Amniotic epithelial cell (primary cell): ENCODE measurements at regions not wholly inside any gene's neighbourhood (a gene's known extent, or its start where the extent isn't known, plus 50 kb on each side); places are given as distances from the start of the nearest gene placed in this dataset.
A peak's percentile ranks its signal among the peaks of the same experiment; 100 is the strongest.
"Not testable (repeated sequence)": the region's sequence is repeated elsewhere in the genome, so short reads cannot be mapped to it uniquely, and the experiment has no call there.

Experiments used
- DNase-seq: peaks from one replicate; pipeline ENCODE4 v3.0.0-alpha.2; 2010; ENCODE audit warnings: low read depth

DNA sequence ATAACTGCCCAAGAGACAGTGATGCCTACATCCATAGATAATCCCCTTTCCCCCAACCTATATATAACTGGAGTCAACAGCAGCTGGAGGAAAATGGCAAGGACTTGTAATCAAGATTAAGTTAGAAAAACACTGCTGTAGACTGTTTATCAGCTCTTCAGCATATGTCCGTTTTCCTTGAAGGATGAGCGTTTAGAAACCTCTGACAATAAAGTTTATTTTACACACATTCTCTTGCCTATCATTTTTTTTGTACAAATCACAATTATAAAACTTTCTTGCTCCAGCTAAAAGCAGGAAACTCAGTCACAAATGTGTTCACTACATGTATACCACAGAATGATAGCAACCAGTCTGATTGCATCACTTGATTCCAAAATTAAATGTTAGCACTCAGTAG is 50.8 kb downstream of the PPIAL4G start:
- DNase-seq, result not testable (repeated sequence)

DNA sequence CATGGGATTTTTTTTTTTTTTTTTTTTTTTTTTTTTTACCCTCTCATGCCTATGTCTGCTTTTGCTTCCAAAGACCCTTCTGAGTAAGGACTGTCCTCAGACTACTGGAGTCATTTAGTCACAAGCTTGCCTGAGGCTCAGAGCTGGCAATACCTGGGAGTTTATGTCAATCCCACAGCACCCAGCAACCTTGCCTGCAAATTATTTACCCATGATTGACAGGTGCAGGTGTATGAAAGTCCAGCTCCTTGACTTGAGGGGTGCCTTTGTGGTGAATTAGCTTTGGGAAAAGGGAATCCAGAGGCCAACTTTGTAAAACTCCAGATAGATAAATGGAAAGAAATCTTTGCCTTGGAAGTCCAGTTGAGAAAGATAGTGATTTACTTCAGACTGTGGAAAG is 53.2 kb downstream of the PPIAL4G start:
- DNase-seq, result not testable (repeated sequence)

DNA sequence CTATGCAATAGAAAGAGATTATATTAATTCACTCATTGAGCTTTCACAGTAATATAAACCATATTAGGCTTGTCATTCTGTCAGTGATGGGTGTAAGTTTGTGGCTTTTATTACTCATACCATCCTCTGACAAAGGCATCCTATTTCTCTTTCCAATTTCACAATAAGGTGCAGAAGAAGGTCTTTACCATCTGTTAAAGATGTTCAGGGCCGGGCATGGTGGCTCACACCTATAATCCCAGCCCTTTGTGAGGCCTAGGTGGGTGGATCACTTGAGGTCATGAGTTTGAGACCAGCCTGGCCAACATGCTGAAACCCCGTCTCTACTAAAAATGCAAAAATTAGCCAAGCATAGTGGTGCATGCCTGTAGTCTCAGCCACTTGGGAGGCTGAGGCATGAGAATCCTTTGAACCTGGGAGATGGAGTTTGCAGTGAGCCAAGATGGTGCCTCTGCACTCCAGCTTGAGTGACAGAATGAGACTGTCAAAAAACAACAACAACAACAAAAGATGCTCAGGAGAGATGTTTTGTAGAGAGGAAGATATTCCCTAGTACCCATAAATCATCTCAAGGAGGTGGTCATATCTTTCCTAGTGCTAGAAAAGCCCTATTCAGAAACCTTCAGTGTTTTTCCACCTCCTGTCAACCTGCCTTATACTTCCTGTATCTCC is 56.0 kb downstream of the PPIAL4G start:
- DNase-seq, result peak; percentile 55

DNA sequence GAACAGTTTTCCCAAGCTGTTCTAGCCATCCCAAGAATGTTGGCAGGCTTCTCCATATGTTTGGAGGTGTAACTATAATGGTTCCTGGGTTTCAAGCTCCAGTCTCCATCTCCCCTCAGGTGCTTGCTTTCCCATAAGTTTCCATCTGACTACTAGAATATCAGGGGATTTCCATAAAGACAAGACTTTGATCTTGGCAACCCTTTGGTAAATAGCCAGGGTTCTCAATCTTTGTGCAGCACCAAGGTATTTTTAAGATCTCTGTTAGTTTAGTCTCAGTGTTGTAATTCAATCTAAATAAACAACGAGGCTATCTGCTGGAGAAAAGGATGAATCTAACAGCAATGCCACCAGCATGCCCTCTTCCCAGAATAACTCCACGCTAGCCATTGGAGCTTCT is 56.7 kb downstream of the PPIAL4G start:
- not testable (repeated sequence) for DNase-seq

DNA sequence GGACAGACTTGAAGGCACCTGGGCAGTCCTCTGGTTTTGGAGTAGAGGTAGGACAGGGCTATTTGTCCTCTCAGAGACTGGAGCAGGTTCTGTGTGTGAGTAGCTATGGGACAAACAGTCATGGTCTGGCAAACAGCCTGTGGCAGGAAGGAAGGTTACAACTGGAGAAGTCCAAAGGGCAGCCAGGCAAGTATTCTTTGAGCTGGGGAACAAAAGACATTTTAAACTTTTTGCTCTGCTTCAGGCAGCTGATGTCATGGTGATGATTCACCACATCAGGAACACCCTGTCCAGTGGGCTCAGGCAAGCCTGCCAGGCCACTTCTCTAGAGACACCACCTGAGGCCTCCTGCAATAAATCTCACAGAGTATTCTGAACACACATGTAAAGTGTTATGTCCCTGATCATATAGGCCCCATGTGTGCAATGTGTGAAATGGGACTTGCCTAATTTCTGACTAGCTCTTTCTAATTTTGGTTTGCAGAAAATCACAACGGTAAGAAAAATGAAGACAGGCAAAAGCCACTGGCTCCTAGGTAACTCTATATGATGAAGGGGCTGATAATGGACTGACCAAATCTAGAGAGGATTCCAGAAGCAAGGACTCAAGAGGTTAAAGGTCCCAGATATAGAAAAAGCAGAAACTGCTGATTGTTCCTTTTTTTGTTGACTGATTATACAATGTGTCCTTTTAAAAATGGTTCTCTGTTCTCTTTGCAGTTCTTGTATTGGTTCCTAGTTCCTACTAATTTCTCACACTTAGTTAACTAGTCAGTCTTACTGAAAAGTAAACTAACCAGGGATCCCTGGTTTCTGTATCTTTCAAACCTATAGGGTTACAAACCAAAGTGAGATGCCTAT is 58.7 kb downstream of the PPIAL4G start:
- DNase-seq, result peak; percentile 40

DNA sequence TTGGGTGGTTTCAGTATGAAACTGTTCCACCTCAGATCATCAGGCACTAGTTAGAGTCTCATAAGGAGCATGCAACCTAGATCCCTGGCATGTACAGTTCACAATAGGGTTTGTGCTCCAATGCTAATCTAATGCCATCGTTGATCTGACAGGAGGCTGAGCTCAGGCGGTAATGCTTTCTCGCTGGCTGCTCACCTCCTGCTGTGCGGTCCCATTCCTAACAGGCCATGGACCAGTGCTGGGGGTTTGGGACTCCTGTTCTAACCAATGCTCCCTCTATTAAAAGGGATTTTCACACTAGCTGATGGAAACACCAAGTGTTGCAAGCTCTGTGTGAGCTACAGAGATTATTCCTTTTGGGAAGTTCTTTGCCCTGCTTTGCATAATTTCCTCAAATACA is 60.2 kb downstream of the PPIAL4G start:
- DNase-seq, result not testable (repeated sequence)

DNA sequence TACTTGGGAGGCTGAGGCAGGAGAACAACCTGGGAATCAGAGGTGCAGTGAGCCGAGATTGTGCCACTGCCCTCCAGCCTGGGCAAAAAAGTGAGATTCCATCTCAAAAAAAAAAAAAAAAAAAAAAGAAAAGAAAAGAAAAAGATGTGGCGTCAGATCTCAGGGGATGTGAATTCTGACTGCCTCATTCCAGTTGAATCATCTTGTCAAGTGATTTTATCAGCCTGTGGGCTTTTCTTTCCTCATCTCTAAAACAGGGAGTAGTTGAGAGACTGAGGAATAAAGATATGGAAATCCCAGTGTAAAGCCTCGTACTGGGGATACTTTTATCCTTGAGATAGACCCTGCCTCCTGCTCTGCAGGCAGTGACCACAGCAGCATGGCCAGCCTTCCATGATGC is 65.9 kb downstream of the PPIAL4G start:
- peak; percentile 78 for DNase-seq

DNA sequence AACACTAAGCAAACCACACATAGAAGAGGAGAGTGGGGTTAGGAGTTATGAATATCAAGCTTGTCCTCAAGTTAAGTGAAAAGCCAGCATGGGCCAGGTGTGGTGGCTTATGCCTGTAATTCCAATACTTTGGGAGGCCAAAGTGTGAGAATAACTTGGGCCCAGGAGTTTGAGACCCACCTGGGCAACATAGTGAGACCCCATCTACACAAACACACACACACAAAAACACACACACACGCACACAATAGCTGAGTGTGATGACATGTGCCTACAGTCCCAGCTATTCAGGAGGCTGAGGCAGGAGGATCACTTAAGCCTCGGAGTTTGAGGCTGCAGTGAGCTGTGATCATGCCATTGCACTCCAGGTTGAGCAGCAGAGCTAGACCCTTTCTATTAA is 69.7 kb downstream of the PPIAL4G start:
- not testable (repeated sequence) for DNase-seq

DNA sequence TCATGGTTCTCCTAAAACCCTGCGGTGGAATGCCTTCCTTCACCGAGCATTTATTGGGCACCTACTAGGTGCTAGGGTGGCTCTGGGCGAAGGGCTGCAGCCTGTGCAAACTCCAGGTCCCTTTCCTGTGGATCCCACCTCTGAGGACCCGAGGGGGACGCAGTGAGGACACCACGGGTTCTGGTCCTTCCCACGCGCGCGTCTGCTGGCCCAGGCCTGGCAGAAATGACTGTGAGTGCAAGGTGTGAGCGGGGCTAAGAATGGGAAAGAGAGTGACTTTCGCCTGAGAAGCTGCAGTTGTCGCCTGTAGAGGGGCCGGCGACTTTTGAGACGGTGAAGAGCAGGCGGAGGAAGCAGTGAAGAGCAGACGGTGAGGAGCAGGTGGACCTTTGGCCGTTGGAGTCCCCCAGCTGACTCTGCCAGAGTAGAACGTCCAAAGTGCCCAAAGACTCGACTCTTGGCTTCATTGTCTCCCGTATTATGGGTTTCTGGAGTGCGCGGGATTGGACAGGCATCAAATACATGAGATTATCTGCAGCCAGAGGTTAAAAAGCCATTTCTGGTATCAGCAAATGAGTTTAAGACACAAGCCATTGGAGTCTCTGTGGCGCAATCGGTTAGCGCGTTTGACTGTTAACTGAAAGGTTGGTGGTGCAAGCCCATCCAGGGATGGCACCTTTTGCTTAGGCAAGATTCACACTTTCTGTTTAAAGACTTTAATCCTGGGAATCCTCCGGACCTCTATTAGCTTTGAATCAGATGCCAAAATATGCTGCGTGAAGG is 78.1 kb downstream of the PPIAL4G start:
- not testable (repeated sequence) for DNase-seq

DNA sequence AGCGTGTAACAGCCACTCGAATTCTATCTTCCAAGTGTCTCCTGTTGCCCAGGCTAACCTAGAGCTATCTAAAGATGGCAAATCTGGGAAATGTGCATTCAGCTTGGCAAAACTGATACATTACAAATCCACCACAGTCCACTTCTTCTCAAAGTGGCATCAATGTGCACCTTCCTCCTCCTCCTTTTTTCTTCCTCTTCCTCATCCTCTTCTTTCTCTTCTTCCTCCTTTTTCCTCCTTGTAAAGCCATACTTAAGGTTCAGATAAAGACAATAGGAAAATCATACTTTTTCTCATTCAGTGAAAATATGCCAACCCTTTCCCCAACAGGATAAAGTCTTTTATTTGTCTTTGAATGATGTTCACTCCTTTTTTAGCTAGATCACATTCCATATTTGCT is 79.2 kb downstream of the PPIAL4G start:
- DNase-seq, result not testable (repeated sequence)

DNA sequence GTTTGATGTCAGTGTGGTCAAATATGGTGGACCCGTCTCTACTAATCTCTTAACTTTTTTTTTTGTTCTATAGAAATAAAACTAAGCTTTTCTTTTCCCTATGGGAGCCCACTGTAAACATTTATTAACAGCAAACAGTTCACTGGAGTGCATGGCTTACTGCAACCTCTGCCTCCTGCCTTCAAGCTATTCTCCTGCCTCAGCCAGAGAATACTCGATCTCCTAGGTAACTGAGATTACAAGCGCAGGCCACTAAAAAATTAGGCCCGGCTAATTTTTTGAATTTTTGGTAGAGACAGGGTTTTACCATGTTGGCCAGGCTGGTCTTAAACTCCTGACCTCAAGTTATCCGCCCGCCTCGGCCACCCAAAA is 80.0 kb downstream of the PPIAL4G start:
- not testable (repeated sequence) for DNase-seq

DNA sequence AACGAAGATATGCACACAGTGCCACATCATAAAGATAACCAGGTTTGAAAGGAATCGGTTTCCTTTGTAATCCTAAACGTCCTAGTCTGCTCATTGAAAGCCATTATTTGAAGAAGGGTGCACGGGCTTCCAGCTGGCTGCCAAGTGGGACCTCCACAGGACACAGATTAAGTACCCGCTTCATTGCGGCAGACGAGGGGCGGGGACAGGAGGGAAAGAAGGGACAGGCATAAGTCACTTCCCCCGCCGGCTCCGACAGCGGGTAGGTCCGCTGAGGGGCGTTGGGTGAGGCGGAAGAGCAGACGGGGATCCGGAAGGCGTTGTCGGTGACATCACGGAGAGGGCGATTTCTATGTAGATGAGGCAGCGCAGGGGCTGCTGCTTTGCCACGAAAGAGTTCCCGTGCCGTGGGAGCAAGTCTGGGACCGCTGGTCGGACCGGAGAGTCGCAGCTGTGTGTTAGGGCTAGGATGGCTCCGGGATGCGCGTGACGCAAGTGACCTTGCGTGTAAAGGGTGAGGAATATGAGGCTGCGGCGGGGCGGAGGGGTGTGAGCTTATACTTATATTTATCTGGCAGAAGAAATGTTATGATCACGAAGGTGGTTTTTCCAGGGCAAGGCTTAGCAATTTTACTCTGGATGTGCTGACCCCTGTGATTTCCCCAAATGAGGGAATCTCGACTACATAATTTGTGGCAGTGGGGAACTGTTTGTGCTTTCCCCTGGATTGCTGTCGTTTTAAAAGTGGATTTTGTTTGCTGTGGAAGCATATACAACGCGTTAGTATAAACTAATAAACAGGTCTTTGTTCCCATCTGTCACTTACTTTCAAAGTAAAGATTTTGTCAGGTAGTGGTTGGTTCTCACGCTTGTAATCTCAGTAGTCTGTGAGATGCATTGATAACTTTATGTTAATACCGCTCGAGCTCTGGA is 80.7 kb downstream of the PPIAL4G start:
- DNase-seq, result peak; percentile 73

DNA sequence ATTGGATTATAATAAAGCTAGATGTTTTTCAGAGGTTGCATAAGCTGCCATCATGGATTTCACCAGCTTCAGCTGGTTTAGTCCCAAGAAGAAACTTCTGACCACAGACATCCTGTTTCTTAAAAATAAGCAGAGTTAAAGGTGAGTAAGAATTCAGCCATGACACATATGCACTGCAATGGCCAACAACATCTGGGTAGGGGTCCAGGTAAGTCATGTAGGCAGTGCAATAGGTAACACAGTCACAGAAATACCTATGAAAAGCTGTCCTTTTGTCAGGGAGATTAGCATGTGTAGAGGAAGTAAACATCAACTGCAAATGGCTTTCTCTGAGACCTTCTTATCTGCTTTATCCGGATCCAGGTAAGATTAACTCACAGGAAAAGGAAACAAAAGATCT is 85.6 kb downstream of the PPIAL4G start:
- DNase-seq, result not testable (repeated sequence)

DNA sequence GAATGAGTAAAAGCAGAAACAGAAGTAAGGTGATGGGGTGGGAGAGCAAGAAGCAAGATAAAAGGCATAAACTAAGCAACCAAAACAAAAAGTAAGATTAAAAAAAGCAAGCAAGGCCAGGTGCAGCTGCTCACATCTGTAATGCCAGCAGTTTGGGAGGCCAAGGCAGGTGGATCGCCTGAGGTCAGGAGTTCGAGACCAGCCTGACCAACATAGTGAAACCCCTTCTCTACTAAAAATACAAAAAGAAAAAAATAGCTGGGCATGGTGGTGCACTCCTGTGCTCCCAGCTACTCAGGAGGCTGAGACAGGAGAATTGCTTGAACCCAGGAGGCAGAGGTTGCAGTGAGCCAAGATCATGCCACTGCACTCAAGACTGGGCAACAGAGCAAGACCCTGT is 90.6 kb downstream of the PPIAL4G start:
- DNase-seq, result not testable (repeated sequence)

DNA sequence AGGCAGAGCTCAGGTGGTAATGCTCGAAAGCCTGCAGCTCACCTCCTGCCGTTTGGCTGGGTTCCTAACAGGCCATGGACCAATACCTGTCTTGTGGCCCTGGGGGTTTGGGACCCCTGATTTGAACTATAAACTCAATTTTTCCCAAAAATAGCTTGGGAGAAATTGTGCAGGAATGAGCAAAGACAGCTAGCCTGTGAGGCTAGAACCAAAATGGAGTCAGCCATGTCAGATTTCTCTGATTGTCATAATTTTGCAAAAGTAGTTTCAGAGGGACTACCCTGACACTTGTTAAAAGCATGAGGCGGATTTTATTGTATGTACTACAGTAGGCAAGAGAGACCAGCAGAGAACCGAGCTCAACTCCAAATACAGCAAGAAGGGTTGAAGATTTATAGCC is 91.8 kb downstream of the PPIAL4G start:
- DNase-seq, result not testable (repeated sequence)

DNA sequence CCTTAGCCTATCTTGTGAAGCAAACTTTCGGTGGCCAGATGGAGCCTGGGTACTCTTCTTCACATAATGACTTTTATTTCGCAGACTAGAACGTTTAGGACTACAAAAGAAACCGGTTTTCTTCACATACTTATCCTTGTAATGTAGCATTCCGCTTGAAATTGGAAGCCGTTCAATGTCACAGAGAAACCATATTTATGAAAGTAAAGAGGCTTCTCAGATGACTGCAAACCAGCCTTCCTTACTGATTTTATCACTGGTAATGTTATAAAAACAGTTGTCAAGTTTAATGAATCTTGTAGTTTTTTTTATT is 94.1 kb downstream of the PPIAL4G start:
- no peak for DNase-seq

DNA sequence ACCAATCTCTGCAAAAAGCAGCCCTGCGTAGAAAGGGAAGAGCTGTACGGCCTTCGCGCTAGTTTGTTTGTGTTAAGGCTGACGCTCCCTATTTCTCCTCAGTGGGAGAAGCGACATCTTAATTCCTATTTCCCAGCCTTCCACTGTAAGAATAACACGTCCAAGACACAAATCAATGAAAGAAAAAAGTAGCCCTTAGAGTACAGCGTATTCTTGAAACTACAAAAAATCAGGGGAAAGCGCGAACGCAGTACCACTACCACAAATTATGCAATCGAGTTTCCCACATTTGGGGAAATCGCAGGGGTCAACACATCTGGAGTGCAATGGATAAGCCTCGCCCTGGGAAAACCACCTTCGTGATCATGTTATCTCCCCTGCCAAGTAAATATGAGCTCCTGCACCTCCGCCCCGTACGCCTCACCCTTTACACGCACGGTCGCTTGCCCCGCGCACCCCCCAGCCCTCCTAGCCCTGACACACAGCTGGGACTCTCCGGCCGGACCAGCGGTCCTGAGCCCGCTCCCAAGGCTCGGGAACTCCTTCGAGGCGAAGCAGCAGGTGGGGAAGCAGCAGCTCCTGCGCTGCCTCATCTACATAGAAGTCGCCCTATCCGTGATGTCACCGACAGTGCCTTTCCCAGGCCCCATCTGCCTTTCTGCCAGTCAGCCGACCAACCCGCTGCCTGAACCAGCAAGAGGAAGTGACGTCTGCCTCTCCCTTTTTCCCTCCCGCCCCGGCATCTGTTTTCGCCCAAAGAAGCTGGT is 94.7 kb downstream of the PPIAL4G start:
- peak; percentile 95 for DNase-seq

DNA sequence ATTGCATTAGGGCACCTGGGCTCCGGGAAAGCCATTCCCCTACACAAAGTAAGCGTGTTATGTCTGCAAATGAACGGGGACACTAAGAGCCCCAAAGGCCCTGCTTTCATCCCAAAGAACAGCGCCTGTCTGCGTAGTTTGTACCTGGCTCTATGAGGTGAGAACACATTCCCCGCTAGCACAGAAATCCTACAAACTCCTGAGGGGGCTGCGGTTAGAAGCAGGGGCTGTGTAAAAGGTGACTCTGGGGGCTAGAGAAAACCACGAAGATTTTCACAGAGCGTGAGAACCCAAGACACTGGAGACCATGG is 95.2 kb downstream of the PPIAL4G start:
- DNase-seq, result not testable (repeated sequence)

DNA sequence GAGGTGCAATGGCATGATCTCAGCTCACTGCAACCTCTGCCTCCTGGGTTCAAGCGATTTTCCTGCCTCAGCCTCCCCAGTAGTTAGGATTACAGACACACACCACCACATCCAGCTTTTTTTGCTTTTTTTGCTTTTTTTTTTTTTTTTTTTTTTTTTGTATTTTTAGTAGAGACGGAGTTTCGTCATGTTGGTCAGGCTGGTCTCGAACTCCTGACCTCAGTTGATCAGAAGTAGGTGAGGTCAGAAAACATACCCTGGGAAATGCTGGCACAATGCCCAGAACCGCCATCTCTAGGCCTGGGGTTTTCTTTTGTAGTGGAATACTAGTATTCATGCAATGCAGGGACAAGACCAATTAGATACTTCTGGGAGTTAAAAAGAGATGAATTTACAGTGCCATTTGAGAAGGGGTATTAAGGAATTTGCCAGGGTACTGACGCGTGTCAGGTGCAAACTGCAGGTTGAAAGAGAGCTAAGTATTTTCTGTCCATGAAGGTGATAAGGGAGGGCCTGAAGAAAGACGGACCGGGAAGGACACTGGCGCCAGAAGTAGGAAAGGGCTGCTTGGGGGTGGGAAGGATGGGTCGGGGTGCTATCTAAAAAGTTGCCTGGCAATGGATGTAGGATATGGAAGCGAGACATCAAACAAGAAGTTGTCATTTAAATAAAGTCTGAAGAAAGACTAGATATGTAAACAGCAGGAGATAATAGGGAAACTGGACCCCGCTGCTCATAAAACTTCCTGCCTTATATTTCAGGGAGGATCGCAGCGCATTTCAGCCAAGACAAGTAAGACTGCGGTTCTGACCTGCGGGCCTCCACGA is 95.8 kb downstream of the PPIAL4G start:
- not testable (repeated sequence) for DNase-seq

DNA sequence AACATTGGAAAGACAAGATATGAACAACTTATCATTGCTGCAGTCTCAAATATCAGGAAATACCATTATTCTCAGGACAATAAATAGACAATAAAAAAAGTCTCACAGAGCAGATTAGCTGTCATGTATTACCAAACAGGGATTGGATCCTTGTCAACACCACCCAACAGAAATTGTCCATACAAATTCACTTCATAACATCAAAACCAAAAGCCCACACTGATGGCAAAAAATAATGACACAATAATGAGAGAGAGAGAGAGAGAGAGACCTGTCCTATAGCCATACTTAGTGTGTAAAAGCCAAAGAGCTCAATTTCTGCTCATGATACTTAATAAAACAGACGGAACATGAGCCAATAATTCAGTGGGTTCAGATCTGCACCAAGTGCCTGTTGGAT is 96.5 kb downstream of the PPIAL4G start:
- no peak for DNase-seq
